GM19035 (cell line): ENCODE measurements at regions not wholly inside any gene's neighbourhood (a gene's known extent, or its start where the extent isn't known, plus 50 kb on each side); places are given as distances from the start of the nearest gene placed in this dataset.
"Not testable (repeated sequence)": the region's sequence is repeated elsewhere in the genome, so short reads cannot be mapped to it uniquely, and the experiment has no call there.

Experiments used
- ATAC-seq: cut with Tn5 transposase; IDR thresholded peaks from one replicate; pipeline ENCODE4 v1.9.1; 2021; ENCODE audit not compliant: unreplicated experiment

DNA sequence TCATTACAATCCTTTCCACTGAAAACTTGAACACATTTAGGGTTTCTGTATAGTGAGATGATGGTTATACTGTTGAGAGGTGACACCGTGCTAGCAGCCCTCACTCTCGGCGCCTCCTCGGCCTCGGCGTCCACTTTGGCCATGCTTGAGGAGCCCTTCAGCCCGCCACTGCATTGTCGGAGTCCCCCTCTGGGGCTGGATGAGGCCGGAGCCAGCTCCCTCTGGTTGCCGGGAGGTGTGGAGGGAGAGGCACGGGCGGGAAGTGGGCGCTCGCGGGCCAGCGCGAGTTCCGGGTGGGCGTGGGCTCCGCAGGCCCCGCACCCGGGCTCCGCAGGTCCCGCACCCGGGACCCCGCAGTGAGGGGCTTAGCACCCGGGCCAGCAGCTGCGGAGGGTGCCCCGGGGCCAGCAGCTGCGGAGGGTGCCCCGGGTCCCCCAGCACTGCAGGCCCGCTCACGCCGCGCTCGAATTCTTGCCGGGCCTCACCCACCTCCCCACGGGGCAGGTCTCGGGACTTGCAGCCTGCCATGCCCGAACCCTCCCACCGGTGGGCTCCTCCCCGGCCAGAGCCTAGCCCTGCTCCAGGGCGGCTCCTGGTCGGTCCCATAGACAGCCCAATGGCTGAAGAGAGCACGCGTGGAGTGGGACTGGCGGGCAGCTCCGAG is 145.9 kb upstream of the ZNF608 start:
- no peak for ATAC-seq

DNA sequence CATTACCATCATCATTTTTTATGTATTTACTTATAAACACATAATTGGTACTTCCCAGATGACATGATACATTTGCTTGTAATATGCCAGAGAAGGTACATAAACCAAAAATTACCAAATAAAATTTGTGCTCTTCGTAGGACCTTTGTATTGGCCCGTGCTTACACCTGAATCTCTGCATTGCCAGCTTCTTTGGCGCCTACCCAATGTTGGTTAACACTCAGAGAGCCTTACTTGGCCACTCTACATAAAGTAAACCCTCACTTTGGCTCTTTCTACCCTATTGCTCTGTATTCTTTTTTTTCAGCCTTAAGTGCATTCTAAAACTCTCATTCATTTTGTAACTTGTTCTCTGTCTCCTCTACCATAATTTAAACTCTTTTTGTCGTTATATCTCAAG is 148.1 kb upstream of the ZNF608 start:
- no peak for ATAC-seq

DNA sequence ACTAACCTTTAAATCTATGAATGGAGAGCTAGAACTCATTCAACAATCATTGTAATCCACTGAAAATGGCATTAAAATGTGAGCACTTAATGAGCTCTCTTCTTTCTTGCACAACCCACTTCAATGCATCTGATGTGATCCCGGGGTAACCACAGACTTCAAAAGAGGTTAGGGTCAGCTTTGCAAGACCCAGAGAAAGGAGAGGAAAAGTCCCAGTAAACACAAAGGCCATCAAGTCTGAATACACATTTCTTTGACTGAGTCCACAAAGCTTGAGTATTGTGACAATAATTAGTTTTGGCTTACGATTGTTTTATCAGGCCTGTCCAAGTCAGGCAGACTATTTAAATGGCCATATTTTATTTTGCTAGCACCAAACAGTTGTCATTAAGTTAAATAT is 148.8 kb upstream of the ZNF608 start:
- ATAC-seq: no peak

DNA sequence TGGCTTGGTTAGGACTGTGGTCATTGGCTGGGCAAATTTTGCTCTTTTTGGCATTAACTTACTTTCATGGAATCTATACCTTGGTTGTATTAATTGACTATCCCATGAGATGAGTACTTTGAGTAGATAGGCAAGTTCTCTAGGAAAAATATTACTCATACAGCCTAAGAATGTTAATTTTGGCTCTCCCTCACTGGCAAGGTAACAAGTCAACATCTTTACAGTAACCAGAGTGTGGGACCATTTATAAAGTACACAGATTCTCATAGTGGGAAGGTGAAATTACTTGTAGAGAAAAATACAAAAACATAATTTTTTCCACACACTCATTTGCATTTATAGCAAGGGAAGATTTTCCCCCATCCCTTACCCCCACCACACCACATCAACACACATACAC is 154.6 kb upstream of the ZNF608 start:
- ATAC-seq: no peak

DNA sequence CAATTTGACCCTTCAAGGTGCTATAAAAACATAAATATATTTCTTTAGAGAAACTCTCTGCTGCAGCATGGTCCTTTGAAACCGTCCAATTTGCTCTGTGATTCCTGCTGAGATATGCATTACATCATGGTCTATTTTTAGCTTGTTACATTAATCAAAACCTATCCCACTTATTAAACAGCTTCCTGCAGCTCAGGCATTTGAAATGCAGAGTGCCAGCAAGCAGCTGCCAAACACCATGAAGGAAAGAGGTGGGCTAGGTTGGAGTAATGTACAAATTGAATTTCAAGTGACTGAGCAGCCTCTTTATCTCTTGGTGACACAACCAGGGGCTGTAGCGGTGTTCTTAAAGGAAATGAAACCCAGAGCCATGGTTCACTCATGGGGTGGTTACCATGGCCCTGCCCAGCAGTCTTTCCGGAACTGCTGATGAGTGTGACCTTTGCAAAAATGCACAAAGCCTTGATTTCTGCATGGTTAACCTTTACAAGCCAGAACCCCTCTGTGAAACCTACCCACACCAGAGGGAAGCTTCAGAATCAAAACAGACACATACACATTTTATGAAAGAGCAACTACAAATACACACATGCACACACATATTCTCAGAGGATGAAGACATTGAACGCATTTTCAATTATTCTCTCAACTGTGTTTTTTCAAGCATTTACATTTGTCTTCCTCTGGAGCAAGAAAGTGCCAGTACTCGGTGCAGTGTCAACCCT is 155.8 kb upstream of the ZNF608 start:
- peak; percentile 99 for ATAC-seq

DNA sequence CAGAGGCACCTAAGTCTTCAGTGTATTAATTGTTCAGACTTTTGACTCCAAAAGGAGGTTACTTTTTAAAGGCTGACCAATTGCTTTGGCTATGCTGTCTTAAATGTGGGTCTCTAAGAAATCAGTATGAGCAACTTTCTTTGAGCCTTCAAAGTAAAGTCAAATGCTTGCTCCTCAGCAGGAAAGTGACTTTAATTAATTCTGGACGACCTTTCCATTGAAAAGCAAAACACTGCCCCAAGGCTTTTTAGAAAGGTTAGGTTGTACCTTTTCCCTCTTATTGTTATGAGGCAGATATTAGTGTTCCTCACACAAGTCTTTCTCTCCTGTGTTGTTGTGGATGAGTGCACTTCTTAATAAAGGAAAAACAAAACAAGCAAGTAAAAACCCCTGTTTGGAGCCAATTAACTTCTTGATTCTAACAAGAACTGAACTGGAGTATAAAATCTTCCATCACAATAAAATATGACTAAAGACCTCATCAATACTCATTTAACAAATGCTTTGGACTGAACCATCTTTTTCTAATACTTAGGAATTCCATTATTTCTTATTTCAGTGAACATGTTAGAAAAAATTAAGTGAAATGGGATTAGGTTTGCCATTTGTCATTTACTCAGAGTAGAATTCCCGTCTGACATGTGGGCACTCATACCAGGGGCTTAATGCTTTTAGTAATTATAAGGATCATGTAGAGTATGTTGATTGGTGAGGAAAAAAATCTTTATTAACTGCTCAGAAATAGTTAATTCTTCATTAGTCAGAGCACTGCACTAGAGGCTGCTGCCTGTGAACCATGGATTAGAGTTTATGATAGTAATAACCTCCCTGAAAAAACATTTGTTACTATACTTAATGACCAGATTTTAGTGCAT is 159.1 kb upstream of the ZNF608 start:
- no peak for ATAC-seq

DNA sequence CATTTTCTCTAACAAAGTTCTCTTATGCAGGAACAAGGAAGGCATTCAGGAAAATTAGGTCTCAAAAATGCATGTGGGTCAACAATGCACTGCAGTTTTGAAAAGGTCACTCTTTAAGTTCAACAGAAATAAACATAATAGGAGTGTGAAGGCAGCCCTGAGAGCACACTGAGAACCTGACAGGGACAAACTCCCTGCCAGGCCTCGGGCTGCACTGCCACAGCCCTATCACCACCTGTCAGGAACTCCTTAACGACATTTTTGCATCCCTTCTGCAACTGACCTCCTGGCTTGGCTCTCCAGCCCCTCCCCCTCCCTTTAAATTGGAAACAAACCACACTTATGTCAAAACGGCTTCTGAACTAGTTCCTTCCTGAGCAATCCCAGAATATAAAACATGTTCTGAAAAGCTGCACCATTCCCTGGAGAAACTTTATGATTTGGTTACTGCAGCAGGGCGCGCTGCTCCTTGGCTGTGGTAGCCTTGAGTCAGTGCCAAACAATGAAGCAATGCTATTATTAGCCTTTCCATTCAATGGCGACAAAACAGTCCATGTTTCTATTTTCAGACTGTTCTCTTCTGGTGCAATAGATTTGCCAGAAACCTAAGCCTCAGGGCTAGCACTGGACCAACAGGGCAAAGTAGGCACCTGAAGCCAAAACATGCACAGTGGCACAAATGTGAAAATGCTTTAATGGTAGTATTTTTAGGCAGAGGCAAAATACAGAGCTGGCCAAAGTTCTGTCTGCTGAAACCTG is 160.1 kb upstream of the ZNF608 start:
- ATAC-seq: no peak

DNA sequence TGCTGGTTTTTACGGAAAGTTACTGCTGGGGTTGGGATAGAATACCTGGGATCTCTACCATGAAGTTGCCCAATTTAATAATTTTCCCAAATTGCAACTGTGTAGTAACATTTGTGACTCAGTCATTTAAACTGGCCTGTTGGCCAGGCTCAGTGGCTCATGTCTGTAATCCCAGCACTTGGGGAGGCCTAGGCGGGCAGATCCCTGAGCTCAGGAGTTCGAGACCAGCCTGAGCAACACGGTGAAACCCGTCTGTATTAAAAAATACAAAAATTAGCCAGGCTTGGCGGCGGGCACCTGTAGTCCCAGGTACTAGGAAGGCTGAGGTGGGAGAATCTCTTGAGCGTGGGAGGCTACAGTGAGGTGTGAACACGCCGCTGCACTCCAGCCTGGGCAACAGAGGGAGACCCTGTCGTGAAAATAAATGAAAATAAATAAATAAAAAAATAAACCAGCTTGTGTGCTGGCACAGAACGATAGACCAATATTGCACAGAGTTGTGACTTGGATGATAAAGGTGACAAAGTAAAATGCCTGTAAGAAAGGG is 160.7 kb upstream of the ZNF608 start:
- ATAC-seq: no peak

DNA sequence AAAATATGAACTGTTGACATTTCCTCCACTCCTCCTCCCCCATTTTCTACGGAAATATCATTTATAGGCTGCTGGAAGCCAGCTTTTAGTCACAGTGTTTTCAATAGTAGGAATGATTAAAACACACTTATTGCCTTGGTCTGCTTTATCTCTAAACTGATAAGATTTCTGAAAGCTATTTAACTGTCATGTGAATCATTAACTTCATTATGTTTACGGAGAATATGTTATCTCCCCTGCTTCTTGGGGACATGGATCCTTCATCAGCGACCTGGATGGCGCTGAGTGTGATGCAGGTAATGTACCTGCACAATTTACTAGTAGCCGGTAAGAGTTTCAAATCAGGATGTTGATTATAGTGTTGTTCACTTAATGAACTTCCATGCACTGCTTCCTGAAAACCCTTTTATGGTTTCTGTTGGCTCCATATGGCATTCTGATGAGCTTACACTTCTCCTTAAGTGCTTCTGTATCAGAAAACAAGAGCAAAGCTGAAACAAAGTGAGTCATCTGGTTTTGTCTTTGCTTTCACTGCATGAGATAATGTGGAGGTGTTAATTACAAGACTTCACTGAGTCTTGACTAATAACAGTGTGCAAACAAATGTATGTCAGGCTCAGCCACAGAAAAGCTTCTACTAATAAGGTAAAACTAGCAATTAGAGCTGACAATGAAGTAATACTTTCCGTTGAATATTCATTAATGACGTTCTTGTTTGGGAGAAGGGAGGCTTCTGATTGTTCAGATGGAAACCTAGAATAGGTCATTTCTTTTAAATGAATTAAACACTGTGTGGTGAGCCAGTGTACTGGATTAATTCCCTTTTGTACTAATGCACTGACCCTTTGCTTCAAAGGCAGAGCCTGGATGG is 162.4 kb upstream of the ZNF608 start:
- ATAC-seq: peak; percentile 79

DNA sequence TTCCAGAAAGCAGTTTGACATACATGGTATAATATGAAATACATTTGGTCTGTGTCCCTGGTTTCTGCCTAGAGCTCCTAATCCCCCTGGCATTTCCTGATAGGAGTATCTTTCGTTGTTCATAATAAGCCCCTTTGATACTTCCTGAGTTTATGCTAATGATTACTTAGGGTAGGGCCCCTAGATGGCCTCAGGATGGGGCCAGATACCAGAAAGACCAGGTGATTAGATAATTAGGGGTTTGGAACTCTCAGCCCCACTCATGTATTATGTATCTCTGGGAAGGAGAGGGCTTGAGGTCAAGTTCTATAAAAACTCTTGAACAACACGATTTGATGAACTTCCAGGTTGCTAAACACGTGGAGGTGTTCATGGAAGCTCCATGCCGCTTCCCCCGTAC is 163.3 kb upstream of the ZNF608 start:
- no peak for ATAC-seq

DNA sequence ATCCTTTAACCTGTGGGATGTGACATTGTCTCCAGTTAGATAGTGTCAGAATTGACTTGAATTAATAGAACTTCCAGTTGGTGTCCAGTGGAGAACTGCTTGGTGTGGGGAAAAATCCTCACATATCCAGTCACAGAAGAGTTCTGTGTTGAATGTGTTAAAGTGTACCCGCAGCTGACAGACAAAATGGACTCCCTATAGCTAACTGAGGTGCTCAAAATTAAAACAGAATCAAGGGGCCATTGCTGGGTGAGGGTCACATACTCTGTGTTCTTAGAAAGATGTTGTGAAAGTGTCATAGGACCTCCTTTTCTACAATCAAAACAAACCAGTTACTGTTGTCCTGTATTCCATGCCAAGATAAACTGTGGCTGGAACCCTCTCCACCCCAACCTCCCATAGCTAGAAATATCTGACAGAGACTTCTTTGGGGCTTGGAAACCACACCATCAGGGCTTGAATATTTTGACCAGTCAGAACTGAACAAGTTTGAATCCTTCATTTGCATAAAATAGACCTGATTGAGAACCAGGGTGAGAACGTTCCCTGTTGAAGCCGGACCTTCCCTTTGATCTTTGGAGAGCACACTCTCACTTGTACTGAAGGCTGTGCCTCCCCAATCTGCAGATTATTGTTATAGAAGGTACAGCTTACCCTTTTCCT is 164.0 kb upstream of the ZNF608 start:
- ATAC-seq: peak; percentile 49

DNA sequence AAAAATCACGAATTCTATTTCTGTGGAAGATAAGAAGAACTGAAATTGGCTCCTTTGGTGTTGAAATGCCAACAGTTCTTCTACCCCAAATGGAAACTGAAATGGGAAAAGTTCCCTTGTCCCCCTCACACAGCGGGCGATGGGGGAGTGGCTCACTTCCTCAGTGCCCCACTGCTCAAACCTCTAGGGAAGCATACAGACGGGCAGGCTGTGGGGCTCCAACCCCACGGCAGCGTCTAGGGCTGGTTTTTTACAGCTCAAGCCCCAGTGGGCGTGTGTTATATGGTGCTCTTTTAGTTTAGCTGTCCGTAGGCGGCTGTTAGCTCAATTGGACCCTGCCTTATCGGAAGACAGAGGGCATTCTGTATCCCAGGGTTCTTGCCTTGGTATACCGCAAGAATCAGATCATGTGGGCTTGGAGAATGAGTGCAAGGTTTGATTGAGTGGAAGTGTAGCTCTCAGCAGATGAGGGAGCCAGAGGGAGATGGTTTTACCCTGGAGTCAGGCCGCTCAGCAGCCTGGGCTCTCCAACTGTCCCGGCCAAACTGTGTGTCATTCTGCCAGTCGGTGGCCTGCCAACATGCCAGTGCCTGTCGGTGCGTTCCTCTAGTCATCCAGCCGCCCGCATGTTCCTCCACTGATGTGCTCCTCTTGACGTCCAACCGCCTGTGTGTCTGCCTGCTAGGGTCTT is 166.3 kb upstream of the ZNF608 start:
- ATAC-seq: no peak

DNA sequence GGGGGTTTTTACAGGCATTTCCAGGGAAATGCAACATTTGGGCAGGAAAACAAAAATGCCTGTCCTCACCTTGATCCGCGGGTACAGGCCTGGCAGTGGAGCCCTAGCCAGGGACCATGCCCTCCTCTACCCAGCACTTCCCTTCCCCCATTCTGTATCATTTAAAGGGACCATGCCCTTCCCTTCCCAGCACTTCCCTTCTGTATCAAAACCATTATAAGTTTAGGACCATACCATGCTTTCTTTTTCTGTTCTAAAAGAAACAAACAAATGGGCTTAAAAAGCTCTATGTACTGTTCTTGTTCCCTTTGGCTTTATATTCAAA is 166.9 kb upstream of the ZNF608 start:
- no peak for ATAC-seq

DNA sequence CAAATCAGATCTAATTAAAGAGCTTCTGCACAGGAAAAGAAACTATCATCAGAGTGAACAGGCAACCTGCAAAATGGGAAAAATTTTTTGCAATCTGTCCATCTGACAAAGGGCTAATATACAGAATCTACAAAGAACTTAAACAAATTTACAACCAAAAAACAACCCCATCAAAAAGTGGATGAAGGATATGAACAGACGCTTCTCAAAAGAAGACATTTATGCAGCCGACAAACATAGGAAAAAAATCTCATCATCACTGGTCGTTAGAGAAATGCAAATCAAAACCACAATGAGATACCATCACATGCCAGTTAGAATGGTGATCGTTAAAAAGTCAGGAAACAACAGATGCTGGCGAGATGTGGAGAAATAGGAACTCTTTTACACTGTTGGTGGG is 169.9 kb upstream of the ZNF608 start:
- ATAC-seq: not testable (repeated sequence)

DNA sequence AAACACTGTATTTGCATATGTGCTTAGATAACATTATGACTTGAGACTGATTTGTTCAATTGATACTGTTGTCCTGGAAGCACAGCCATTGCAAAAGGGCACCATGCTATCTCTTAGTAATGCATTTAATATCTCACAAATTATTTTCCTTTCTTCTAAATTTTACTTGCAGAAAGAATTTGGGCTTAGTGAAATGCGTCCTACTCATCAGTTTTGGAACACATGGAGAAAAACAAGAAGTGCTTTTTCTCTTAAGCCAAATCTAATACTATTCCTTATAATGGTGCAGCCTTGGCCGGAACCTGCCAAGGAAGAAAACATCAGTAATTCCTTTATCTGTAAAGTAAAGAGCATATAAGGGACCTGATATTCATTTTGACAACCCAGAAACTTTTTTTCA is 172.2 kb upstream of the ZNF608 start:
- ATAC-seq: no peak

DNA sequence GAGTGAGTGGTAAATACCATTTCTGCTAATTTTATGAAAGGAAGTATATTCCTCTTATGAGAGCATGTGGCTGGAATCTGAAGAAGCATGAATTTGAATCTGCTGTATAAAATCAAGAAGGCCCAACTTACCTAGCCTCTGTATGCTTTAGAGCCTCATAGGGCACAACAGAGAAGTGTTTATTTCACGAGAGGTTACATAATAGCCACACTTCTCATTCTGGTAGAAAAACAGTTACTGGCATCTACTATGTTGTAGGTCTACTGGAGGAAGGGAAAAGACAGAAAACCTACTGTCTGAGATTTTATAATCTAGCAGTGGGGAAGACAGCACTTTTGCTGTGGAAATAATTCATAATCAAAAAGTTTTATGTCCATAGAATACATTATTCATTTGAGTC is 172.6 kb upstream of the ZNF608 start:
- no peak for ATAC-seq

DNA sequence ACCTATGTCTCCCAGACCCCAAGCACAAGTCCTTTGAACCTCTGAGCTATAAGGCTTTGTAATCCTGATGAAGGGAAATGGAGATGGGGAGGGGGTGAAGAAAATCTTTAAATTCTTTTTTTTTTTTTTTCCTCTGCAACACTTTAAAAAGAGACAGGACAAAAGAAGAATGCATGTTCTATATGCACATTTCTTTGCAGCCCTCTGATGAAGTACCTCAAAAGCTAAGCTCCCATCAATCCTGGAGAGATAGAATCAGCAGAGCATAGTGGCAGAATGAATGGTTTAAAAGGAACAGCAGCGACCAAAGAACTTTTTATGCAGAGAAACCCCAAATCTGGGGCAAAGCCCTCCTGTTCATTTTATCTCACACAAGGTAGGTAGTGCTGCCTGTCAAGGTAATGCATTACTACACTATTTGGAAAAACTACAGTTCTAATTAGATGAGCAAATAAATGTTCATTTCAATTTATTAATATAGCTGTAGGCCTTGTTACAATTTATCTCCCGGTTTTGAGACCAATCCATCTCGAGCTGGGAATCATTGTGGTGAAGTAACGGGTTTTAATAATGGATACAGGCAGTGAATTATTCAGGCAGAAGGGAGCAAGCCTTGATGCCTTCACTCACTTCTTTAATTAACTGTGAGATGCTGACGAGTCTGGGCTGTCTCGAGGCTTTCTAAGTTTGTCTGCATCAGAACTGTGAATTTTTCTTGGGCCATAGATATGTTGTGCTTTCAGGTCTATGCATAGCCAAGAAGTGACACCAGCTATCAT is 173.5 kb upstream of the ZNF608 start:
- ATAC-seq: no peak
